Lower leg skin (tissue), 3 donors: ENCODE measurements at regions not wholly inside any gene's neighbourhood (a gene's known extent, or its start where the extent isn't known, plus 50 kb on each side); places are given as distances from the start of the nearest gene placed in this dataset.

Experiments
- CTCF ChIP-seq, 3 donors: fragments of 450-650 bp; IDR thresholded peaks; one replicate each; pipeline ENCODE4 v1.5.1; 2016; ENCODE audit warnings: antibody characterized with exemption in 3 of 3, mild to moderate bottlenecking in 3 of 3, moderate library complexity in 2 of 3
- POLR2A ChIP-seq, 2 donors: fragments of 450-650 bp; IDR thresholded peaks; one replicate each; pipeline ENCODE4 v1.6.1; 2016 to 2017; ENCODE audit warnings: antibody characterized with exemption in 2 of 2, mild to moderate bottlenecking in 1 of 2, moderate library complexity in 1 of 2

- TF ChIP-seq POLR2A (IDR thresholded peaks at IDR 0.05) (no peak), CTCF (IDR thresholded peaks at IDR 0.05) (no peak)
These were observed 69.9 kb upstream of the CDK20 start for GRCh38 chr9:88044200-88044599.
